Esophagus muscularis mucosa (tissue), 3 donors: ENCODE measurements at regions not wholly inside any gene's neighbourhood (a gene's known extent, or its start where the extent isn't known, plus 50 kb on each side); places are given as distances from the start of the nearest gene placed in this dataset.

Experiments used
- CTCF ChIP-seq, 3 experiments: fragments of 200-600 bp in 2 of 3; fragments of 450-650 bp in 1 of 3; sonication (generic) in 2 of 3; IDR thresholded peaks; one replicate each; pipeline ENCODE4 v1.5.1; 2017 to 2019; ENCODE audit warnings: antibody characterized with exemption in 3 of 3, mild to moderate bottlenecking in 2 of 3, moderate library complexity in 1 of 3
- POLR2A ChIP-seq: fragments of 450-650 bp; IDR thresholded peaks from one replicate; pipeline ENCODE4 v1.6.1; 2017; ENCODE audit warnings: antibody characterized with exemption, moderate library complexity, mild to moderate bottlenecking, low read depth

GRCh38 chr6:154638369-154638768 lies 94.8 kb upstream of the SCAF8 start:
- TF ChIP-seq POLR2A (no peak), CTCF (IDR thresholded peaks at IDR 0.05) (no peak)
